HG02884 (cell line): ENCODE measurements at regions not wholly inside any gene's neighbourhood (a gene's known extent, or its start where the extent isn't known, plus 50 kb on each side); places are given as distances from the start of the nearest gene placed in this dataset.

Experiments
- ATAC-seq: cut with Tn5 transposase; IDR thresholded peaks from one replicate; pipeline ENCODE4 v1.9.1; 2021; ENCODE audit warnings: mild to moderate bottlenecking, moderate library complexity; ENCODE audit not compliant: unreplicated experiment

DNA sequence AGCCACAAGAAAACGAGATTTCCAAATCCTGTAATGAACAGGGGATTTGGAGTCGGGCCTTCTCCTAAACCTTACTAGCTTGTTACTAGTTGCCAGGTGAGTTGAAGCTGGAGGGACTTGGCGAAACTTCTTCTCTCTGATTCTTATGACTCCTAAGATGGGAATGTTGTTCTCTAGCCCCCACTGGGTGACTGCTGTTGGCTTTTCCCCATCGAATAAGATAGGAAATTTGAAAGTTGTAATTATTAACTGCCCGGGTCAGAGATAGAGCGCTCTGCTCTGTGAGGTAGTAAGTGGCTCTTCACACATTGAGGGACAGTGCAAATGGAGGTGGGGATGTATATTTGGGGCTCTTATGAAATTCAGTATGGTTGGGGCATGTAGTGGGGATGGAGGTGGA lies 111.2 kb upstream of the MBNL2 start:
- no peak for ATAC-seq

GRCh38 chr13:97111756-97112155 lies 110.4 kb upstream of the MBNL2 start:
- no peak for ATAC-seq

DNA sequence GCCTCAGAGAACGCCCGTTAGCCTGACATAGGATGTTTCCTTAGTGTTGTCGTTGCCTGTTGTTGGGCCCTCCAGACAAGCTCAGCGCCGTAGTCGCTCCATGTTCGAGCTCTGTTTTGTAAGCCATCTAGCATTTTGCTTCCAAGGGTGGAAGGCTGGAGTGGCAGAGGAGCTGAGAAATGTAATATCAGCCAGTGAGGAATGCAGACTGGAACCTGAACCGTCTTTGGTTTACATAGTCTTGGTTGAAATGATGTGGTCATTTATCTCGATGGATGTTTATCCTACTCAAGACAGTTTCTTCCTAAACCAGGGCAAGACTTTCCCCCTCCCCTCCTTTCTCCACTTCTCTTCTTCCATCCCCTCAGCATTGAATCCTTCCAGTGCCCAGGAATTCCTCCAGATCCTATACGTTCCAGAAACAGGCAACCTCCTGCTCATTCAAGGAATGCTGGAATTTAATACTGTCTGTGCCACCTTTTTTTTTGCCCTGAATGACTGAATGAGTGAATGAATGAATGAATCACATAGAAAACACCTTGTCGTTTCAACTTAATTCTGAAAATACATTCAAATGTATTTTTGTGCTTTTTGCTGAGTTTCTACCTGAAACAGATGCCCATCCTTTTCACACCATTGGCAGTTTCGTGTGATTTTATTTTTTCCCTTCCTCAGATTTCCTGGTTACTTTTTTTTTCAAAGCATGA lies 109.5 kb upstream of the MBNL2 start:
- no peak for ATAC-seq

DNA sequence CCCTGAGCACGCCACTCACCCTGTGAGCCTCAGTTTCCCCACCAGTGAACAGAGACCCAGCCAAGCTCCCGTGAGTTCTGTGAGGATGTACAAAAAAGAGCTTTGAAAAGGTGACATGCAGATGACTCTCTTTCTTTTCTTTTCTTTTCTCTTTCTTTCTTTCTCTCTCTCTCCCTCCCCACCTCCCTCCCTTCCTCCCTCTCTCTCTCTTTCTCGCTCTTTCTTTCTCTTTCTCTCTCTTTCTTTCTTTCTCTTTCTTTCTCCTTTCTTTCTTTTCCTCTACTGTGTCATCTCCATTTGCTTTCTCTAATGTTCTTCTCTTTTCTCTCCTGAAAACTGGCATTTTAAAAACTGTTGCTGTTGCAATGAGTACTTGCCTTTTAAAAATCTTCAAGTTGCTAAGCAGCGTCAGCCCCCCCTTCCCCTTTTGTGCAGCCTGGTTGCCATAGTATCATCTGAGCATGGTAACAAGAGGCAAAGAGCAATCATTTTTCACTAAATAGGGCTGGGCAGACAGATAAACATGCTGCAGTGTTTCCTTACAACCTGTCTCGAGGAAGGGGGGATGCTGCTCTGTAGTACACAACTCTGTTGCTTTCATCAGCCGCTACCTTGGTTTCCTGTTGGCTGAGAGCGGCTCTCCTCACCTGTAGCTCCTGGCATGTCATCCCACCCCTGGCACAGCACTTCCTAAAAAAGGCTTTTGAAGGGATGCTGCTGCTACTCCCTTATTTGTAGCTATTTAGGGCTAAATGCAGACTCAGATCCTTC lies 108.7 kb upstream of the MBNL2 start:
- ATAC-seq: no peak

DNA sequence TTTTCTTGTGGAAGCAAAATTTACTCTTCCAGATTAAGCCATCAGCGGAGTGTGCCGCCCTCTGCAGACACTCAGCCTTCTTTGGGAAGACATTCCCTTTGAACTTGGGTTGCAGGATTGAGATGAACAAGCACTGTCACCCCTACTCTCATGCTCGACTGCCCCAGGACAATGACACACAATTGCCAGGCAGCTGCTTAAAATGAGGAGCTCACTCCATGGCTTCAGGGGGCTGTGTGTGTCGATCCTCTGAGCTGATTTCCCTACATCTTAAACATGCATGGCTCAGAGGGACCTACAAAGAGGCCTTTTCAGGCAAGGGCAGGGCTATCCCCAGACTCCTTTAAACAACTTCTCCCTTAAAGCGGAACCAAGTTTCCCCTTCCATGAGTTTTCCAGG lies 107.5 kb upstream of the MBNL2 start:
- no peak for ATAC-seq

GRCh38 chr13:97116754-97117153 lies 105.4 kb upstream of the MBNL2 start:
- peak; percentile 98 for ATAC-seq

GRCh38 chr13:97117388-97117910 lies 104.7 kb upstream of the MBNL2 start:
- ATAC-seq: no peak

DNA sequence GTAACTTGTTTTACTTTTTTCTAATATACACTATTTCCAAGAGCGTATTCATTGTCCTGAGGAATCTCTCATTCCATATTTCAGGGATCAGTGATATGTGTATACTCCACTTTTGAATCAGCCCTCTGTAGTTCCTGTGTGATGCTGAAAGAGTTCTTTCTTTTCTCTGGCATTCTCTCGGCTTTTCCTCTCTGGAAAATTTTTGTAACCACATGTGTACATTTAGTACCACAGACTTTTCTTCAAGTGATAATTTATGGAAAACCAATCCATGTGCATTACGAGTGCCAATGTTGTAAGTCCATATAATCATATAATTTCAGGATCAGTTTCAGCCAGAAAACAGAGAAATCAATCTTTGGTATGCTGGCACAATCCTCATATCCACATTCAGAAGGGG lies 102.2 kb upstream of the MBNL2 start:
- no peak for ATAC-seq

GRCh38 chr13:97120346-97120745 lies 101.8 kb upstream of the MBNL2 start:
- ATAC-seq: no peak

DNA sequence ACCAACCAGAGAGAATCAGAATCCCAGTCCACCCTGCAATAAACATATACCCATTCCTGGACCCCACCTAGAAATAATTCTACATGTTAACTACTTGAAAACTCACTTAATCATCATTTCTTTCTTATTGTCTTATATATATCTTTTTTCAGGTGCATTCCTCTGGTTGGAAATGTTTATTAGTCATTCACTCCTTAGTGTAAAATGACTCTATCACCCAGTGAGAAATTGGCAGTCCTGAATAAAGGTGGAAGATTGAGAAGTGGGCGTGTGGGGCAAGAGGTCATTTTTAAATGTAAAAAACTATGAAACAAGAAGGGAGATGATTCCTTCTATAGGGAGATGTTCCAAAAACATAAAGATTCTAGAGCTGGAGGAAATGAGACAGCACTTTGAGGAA lies 101.2 kb upstream of the MBNL2 start:
- ATAC-seq: no peak

- ATAC-seq: no peak
These were observed 100.2 kb upstream of the MBNL2 start for GRCh38 chr13:97121894-97122293.

DNA sequence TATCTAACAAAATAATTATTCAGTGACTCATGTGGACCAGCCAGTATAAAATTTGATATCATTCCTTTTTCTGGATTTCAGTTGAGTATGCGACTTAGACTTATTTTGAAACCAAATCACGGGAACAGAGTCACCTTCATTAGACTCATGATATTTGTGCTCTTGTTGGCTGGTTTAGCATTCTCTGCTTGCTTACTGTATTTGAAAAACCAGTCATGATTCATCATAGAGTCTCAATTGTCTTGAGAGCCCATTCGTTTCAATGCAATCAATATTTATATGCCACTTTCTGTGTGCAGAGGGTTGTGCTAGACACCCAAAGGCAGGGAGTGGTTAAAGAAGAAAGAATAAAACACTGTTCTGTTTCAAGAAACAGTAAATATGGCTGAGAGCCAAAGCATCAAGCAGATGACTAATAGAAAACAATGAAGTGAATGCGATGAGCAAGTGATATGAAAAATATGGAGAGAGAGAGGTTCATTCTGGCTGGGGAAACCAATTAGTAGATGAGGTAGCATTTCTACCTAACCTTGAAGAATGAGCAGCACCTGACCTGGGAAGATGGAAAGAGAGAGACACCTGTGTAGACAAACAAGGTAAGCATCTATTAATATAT lies 99.6 kb upstream of the MBNL2 start:
- ATAC-seq: no peak

- ATAC-seq: no peak
These were observed 97.9 kb upstream of the MBNL2 start for GRCh38 chr13:97124206-97124605.

GRCh38 chr13:97124915-97125809 lies 97.0 kb upstream of the MBNL2 start:
- peak; percentile 33 for ATAC-seq

DNA sequence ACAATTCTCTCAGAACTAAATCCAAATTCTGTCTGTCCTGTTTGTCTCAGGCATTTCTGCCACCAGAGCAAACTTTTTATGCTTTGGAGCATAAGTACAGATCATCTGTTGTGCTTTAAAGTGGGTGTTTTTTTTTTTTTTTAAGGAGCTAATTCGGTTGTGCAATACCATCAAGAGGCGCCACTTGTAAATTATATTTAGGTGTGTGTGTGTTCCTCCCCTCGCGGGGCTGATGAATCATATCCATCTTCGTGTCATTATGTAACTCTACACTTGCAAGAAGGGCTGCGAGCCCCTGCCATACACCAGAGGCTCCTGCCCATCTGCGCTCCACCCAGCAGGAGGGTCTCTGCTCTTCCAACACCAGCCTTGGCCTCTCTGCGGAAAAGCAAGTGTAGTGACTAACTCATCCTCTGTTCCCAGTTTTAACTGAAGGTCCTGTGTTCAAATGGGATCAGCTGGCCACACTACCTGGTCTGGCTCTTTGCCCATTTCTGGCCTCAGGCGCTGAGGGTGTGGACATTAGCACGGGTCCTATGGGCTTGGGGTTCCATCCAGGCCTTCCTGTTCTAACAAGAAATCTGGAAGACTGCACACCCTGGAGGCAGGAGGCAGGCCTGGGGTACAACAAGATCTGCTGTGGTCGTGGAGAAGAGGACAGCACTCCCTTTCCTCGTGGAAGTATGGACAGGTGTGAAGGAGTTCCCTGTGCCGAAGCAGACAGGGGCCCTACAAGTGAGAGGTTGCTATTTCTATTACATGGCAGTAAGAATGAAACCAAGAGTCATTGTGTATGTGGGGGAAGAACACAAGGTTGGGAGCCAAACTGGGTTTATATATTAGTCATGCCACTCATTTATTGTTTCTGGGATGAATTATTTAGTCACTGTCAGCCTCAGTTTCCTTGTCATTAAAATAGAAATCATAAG lies 96.1 kb upstream of the MBNL2 start:
- ATAC-seq: peak; percentile 94

- ATAC-seq: no peak
These were observed 94.3 kb upstream of the MBNL2 start for GRCh38 chr13:97127842-97128241.

DNA sequence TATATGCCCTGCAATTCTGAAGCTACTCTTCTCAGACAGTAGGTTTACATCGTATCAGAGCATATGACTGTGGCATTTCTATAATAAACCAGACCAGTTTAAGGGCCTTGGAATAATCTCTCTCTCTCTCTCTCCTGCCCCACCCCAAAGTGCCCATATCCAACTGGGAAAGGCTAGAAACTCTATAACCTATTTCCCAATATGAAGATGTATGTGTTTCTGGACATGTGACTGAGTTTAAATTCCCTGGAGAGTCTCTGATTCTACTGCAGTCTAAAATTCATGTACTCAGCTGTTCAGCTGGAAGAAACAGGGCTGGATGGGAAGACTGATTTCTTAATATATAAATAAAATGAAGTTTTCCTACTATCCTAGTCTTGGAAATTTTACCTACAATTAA lies 91.9 kb upstream of the MBNL2 start:
- no peak for ATAC-seq

GRCh38 chr13:97131447-97131846 lies 90.7 kb upstream of the MBNL2 start:
- no peak for ATAC-seq

DNA sequence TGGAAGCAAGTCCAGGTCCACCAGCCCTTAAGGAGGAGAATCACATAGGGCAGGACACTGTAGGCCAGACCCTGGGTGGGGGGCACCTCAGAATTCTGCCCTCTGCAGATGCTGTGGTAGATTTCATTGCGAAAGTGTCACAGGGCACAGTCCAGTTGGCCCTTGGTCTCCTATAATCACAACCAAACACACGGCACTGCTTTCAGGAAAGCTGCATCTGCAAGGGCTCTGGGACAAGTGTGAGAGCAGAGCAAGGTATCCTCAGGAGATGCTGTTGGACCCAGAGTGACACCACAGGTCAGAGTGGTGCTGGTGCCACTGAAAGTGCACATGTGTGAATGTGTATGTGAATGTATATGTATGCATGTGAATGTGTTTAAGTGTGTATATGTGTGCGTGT lies 88.6 kb upstream of the MBNL2 start:
- no peak for ATAC-seq

DNA sequence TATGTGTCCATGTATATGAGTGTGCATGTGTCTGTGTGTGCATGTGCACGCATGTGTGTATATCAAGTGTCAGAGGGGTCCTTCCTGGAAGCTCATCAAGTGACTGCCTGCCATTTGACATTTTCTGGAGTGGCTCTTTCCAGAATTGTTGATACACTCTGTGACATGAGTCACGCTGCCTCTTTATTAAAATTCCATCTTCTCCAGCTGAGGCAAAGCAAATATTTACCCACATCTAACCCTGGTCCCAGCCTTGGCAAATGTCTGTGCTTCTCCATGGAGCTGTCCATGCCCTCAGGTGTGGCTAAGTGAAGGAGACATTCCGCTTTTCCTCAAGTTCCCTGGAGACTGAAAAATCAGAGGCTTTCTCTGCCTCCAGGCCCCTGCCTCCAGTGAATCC lies 88.2 kb upstream of the MBNL2 start:
- no peak for ATAC-seq
